Ascending aorta (tissue), 2 donors: ENCODE measurements at regions not wholly inside any gene's neighbourhood (a gene's known extent, or its start where the extent isn't known, plus 50 kb on each side); places are given as distances from the start of the nearest gene placed in this dataset.
"Not testable (repeated sequence)": the region's sequence is repeated elsewhere in the genome, so short reads cannot be mapped to it uniquely, and the experiment has no call there.

ENCODE experiments used
- DNase-seq, 2 donors: peaks; one replicate each; pipeline ENCODE4 v3.0.0-alpha.2; 2019; ENCODE audit warnings: low spot score in 2 of 2
- H3K27ac ChIP-seq, 2 donors: fragments of 200-600 bp; sonication (generic); one replicate each; pipeline ENCODE4 v1.5.1; 2016 to 2017; ENCODE audit warnings: mild to moderate bottlenecking in 1 of 2
- H3K27me3 ChIP-seq: fragments of 200-600 bp; sonication (generic); one replicate; pipeline ENCODE4 v1.5.1; 2017
- H3K36me3 ChIP-seq, 2 donors: fragments of 200-600 bp; sonication (generic); one replicate each; pipeline ENCODE4 v1.5.1; 2016
- H3K4me1 ChIP-seq, 2 donors: fragments of 200-600 bp; sonication (generic); one replicate each; pipeline ENCODE4 v1.5.1; 2016 to 2017; ENCODE audit warnings: mild to moderate bottlenecking in 1 of 2
- H3K4me3 ChIP-seq, 2 donors: fragments of 200-600 bp; sonication (generic); one replicate each; pipeline ENCODE4 v1.5.1; 2016 to 2017; ENCODE audit warnings: mild to moderate bottlenecking in 1 of 2
- H3K9me3 ChIP-seq, 2 donors: fragments of 200-600 bp; sonication (generic); one replicate each; pipeline ENCODE4 v1.5.1; 2016
- CTCF ChIP-seq, 3 experiments: fragments of 200-600 bp in 2 of 3; fragments of 450-650 bp in 1 of 3; sonication (generic) in 2 of 3; IDR thresholded peaks; one replicate each; pipeline ENCODE4 v1.5.1; 2016 to 2019; ENCODE audit warnings: antibody characterized with exemption in 3 of 3, mild to moderate bottlenecking in 1 of 3, moderate library complexity in 1 of 3
- intact Hi-C: fragments of 100-400 bp; cut with DNase I; formaldehyde crosslinking; loops from one replicate; pipeline ENCODE4 v1.15.1; 2023

- peak overlapping the region in 1 of 2 donors; percentile 5 for H3K4me3 ChIP-seq
- peaks cover 19 to 36% of the 10 kb centered on the region in 2 donors for H3K4me1 ChIP-seq
- no peaks in the 10 kb centered on the region for H3K36me3 ChIP-seq
- intact Hi-C loops = loop anchor here (2.0 kb wide), 1 partner anchor 20 kb away; no protein-coding TSS in a partner anchor
- no peaks in the 10 kb centered on the region for H3K9me3 ChIP-seq
- no peak for DNase-seq
- TF ChIP-seq CTCF (IDR thresholded peaks at IDR 0.05) = no peak
- no peaks in the 10 kb centered on the region for H3K27me3 ChIP-seq
- H3K27ac ChIP-seq = peak overlapping the region; percentile 35 to 47
These were observed 64.9 kb upstream of the ROPN1 start for GRCh38 chr3:124056846-124057245.

- H3K4me3 ChIP-seq = peak overlapping the region in 1 of 2 donors; percentile 5
- intact Hi-C loops = loop anchor here (2.0 kb wide), 1 partner anchor 21 kb away; no protein-coding TSS in a partner anchor
- DNase-seq = peak in 1 of 2 donors; percentile 83
- H3K9me3 ChIP-seq = no peaks in the 10 kb centered on the region
- peaks cover 19 to 42% of the 10 kb centered on the region in 2 donors for H3K4me1 ChIP-seq
- no peaks in the 10 kb centered on the region for H3K36me3 ChIP-seq
- no peaks in the 10 kb centered on the region for H3K27me3 ChIP-seq
- H3K27ac ChIP-seq = peak overlapping the region; percentile 35 to 47
- TF ChIP-seq CTCF (IDR thresholded peaks at IDR 0.05) = no peak
These were observed 65.5 kb upstream of the ROPN1 start for GRCh38 chr3:124057420-124057819.

- H3K27ac ChIP-seq = no peak overlapping the region
- no peaks in the 10 kb centered on the region for H3K27me3 ChIP-seq
- intact Hi-C loops = no loop called here
- H3K4me3 ChIP-seq = no peak overlapping the region
- peaks cover 29 to 63% of the 10 kb centered on the region in 2 donors for H3K4me1 ChIP-seq
- no peak for DNase-seq
- no peak for TF ChIP-seq CTCF (IDR thresholded peaks at IDR 0.05)
- no peaks in the 10 kb centered on the region for H3K36me3 ChIP-seq
- no peaks in the 10 kb centered on the region for H3K9me3 ChIP-seq
These were observed 67.7 kb upstream of the ROPN1 start for GRCh38 chr3:124059580-124059979.

- TF ChIP-seq CTCF (IDR thresholded peaks at IDR 0.05) = no peak
- no peaks in the 10 kb centered on the region for H3K9me3 ChIP-seq
- no peaks in the 10 kb centered on the region for H3K36me3 ChIP-seq
- H3K27ac ChIP-seq = peak overlapping the region; percentile 39 to 46
- DNase-seq = peak in 1 of 2 donors; percentile 70
- H3K27me3 ChIP-seq = no peaks in the 10 kb centered on the region
- H3K4me3 ChIP-seq = no peak overlapping the region
- intact Hi-C loops = no loop called here
- H3K4me1 ChIP-seq = peaks cover 16 to 50% of the 10 kb centered on the region in 2 donors
These were observed 71.4 kb upstream of the ROPN1 start for GRCh38 chr3:124063197-124063909.

GRCh38 chr3:124064050-124064449 lies 72.1 kb upstream of the ROPN1 start:
- H3K4me1 ChIP-seq = peaks cover 16 to 48% of the 10 kb centered on the region in 2 donors
- no peaks in the 10 kb centered on the region for H3K27me3 ChIP-seq
- peak overlapping the region; percentile 10 to 39 for H3K27ac ChIP-seq
- H3K36me3 ChIP-seq = no peaks in the 10 kb centered on the region
- intact Hi-C loops = no loop called here
- H3K4me3 ChIP-seq = no peak overlapping the region
- TF ChIP-seq CTCF (IDR thresholded peaks at IDR 0.05) = no peak
- H3K9me3 ChIP-seq = no peaks in the 10 kb centered on the region
- no peak for DNase-seq

DNA sequence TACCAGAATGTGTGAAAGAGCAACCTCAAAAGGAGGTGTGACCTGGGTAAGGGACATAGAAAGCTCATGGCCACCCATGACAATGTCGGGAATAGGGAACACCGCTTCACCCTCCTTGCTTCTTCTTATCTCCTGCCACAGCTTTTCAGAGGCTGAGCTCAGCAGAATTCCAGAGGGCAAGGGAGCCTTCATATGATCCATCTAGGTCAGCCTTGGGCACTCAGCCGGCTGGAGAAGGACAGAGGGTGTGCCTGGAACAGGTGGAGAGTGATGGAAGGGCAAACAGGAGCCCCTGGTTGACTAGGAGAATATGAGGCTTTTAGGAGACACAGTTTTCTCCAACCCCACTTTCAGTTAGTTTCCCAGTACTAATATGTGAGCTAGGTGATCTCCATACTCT lies 74.6 kb upstream of the ROPN1 start:
- H3K9me3 ChIP-seq, DNase-seq, intact Hi-C loops, H3K4me3 ChIP-seq, H3K27me3 ChIP-seq, H3K27ac ChIP-seq, H3K36me3 ChIP-seq: not testable (repeated sequence)
- peaks cover 15 to 46% of the 10 kb centered on the region in 2 donors for H3K4me1 ChIP-seq

GRCh38 chr3:124069706-124070105 lies 77.8 kb upstream of the ROPN1 start:
- peaks cover 5 to 25% of the 10 kb centered on the region in 2 donors for H3K4me1 ChIP-seq
- H3K4me3 ChIP-seq, H3K27me3 ChIP-seq, H3K36me3 ChIP-seq, H3K27ac ChIP-seq, H3K9me3 ChIP-seq, DNase-seq, intact Hi-C loops: not testable (repeated sequence)

- H3K27me3 ChIP-seq, H3K36me3 ChIP-seq, intact Hi-C loops, DNase-seq, H3K9me3 ChIP-seq, H3K4me3 ChIP-seq: not testable (repeated sequence)
- peak overlapping the region in 1 of 2 donors; percentile 68 for H3K27ac ChIP-seq
- H3K4me1 ChIP-seq = peaks cover 15 to 44% of the 10 kb centered on the region in 2 donors
These were observed 83.2 kb upstream of the ROPN1 start for GRCh38 chr3:124075090-124075489.
